ENCODE measurements at regions not wholly inside any gene's neighbourhood (a gene's known extent, or its start where the extent isn't known, plus 50 kb on each side); places are given as distances from the start of the nearest gene placed in this dataset.

GRCh38 chr6:93086351-93086750 is 333.0 kb downstream of the EPHA7 start:
- POLR2A ChIA-PET (ENCODE audit: low non-redundant PET): no interaction called here
- CTCF ChIA-PET: no interaction called here
- no peak for TF ChIP-seq CTCF (conservative IDR thresholded peaks at IDR 0.05; ENCODE audit: low read depth)
- DNase-seq (ENCODE audit: low spot score): no peak
- H3K27ac ChIP-seq: no peak overlapping the region

- H3K27ac ChIP-seq: no peak overlapping the region
- CTCF ChIA-PET: interaction anchor here (0.7 kb wide), 1 partner anchor 1806 kb away, joined by 4 read pairs; no protein-coding TSS in a partner anchor
- no peak for DNase-seq (ENCODE audit: low spot score)
- no peak for TF ChIP-seq CTCF (conservative IDR thresholded peaks at IDR 0.05; ENCODE audit: low read depth)
- POLR2A ChIA-PET (ENCODE audit: low non-redundant PET): no interaction called here
Observed at GRCh38 chr6:93083337-93084230, 335.8 kb downstream of the EPHA7 start.

GRCh38 chr6:93081901-93082300 is 337.5 kb downstream of the EPHA7 start:
- no peak for DNase-seq (ENCODE audit: low spot score)

GRCh38 chr6:93079061-93079460 is 340.3 kb downstream of the EPHA7 start:
- no peak for DNase-seq (ENCODE audit: low spot score)
- CTCF ChIA-PET: interaction anchor here (0.6 kb wide), 1 partner anchor 971 kb away, joined by 3 read pairs; no protein-coding TSS in a partner anchor

More at GRCh38 chr6:93081901-93082300, 337.5 kb downstream of the EPHA7 start:
- CTCF ChIA-PET: no interaction called here
- POLR2A ChIA-PET (ENCODE audit: low non-redundant PET): no interaction called here
- no peak for TF ChIP-seq CTCF (conservative IDR thresholded peaks at IDR 0.05; ENCODE audit: low read depth)
- no peak overlapping the region for H3K27ac ChIP-seq

GRCh38 chr6:93073811-93074210 is 345.5 kb downstream of the EPHA7 start:
- POLR2A ChIA-PET (ENCODE audit: low non-redundant PET): no interaction called here
- no peak for DNase-seq (ENCODE audit: low spot score)
- CTCF ChIA-PET: no interaction called here

More at GRCh38 chr6:93079061-93079460, 340.3 kb downstream of the EPHA7 start:
- no peak overlapping the region for H3K27ac ChIP-seq
- POLR2A ChIA-PET (ENCODE audit: low non-redundant PET): no interaction called here
- no peak for TF ChIP-seq CTCF (conservative IDR thresholded peaks at IDR 0.05; ENCODE audit: low read depth)

GRCh38 chr6:93069856-93070255 is 349.5 kb downstream of the EPHA7 start:
- ChIA-PET POLR2A (ENCODE audit: low non-redundant PET) (no interaction called here), CTCF (no interaction called here)
- no peak for TF ChIP-seq CTCF (conservative IDR thresholded peaks at IDR 0.05; ENCODE audit: low read depth)
- no peak overlapping the region for H3K27ac ChIP-seq
- no peak for DNase-seq (ENCODE audit: low spot score)

More at GRCh38 chr6:93073811-93074210, 345.5 kb downstream of the EPHA7 start:
- H3K27ac ChIP-seq: no peak overlapping the region
- no peak for TF ChIP-seq CTCF (conservative IDR thresholded peaks at IDR 0.05; ENCODE audit: low read depth)
